Hepatocyte (in vitro differentiated cells): ENCODE measurements at regions not wholly inside any gene's neighbourhood (a gene's known extent, or its start where the extent isn't known, plus 50 kb on each side); places are given as distances from the start of the nearest gene placed in this dataset.

Source experiments
- CTCF ChIP-seq: fragments of 200-600 bp; sonication (generic); IDR thresholded peaks from 2 replicates; pipeline ENCODE4 v1.5.1; 2016; ENCODE audit warnings: antibody characterized with exemption, mild to moderate bottlenecking; ENCODE audit not compliant: poor library complexity
- EZH2 ChIP-seq: fragments of 200-600 bp; sonication (generic); IDR thresholded peaks from 2 replicates; pipeline ENCODE4 v1.6.1; 2016; ENCODE audit warnings: antibody characterized with exemption, mild to moderate bottlenecking, borderline replicate concordance

GRCh38 chr6:11436508-11437096, 100.9 kb upstream of the TMEM170B start:
- TF ChIP-seq CTCF = no peak
- no peak for TF ChIP-seq EZH2
